ENCODE measurements at regions not wholly inside any gene's neighbourhood (a gene's known extent, or its start where the extent isn't known, plus 50 kb on each side); places are given as distances from the start of the nearest gene placed in this dataset.

GRCh38 chr14:86179980-86180379 is 650.0 kb downstream of the FLRT2 start:
- TF ChIP-seq POLR2A (IDR thresholded peaks at IDR 0.05), result no peak
- TF ChIP-seq, protein P1, sequence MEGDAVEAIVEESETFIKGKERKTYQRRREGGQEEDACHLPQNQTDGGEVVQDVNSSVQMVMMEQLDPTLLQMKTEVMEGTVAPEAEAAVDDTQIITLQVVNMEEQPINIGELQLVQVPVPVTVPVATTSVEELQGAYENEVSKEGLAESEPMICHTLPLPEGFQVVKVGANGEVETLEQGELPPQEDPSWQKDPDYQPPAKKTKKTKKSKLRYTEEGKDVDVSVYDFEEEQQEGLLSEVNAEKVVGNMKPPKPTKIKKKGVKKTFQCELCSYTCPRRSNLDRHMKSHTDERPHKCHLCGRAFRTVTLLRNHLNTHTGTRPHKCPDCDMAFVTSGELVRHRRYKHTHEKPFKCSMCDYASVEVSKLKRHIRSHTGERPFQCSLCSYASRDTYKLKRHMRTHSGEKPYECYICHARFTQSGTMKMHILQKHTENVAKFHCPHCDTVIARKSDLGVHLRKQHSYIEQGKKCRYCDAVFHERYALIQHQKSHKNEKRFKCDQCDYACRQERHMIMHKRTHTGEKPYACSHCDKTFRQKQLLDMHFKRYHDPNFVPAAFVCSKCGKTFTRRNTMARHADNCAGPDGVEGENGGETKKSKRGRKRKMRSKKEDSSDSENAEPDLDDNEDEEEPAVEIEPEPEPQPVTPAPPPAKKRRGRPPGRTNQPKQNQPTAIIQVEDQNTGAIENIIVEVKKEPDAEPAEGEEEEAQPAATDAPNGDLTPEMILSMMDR (IDR thresholded peaks at IDR 0.05), result no peak

Data from body of pancreas (tissue), 4 donors.